Posterior vena cava (tissue), 2 donors: ENCODE measurements at regions not wholly inside any gene's neighbourhood (a gene's known extent, or its start where the extent isn't known, plus 50 kb on each side); places are given as distances from the start of the nearest gene placed in this dataset.
"Not testable (repeated sequence)": the region's sequence is repeated elsewhere in the genome, so short reads cannot be mapped to it uniquely, and the experiment has no call there.

Experiments
- DNase-seq: peaks from one replicate; pipeline ENCODE4 v3.0.0-alpha.2; 2020; ENCODE audit warnings: low spot score
- intact Hi-C, 2 donors: fragments of 100-400 bp; cut with DNase I; formaldehyde crosslinking; loops; one replicate each; pipeline versions ENCODE4 v1.14.1 to v1.14.2; 2022 to 2023
- donor health status: DM: yes; HTN: yes; CAD: no.
- donor health status: DM: yes; HTN: yes; CAD: no.

GRCh38 chr18:77329651-77330050, 80.0 kb downstream of the GALR1 start:
- DNase-seq = no peak
- intact Hi-C loops = loop anchor here in 1 of 2 donors (10.0 kb wide), 1 partner anchor 935 kb away; no protein-coding TSS in a partner anchor

DNA sequence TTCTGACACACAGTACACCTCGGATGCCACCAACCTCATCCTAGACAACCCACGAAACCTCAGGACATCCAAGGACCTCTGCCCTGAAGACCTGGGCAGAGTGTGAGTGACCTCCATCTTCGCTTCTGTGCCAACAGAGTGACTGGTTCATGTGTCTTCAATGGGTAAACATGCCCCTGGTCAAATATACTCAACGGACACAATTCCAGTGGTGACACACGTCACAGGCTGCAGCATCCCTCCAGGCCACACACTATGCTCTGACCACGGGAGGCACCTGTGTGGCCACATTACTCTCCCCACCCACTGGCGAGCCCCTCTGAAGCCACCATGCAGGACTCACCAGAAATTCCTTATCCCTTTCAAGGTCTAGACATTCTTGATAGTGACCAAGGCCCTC, 85.2 kb downstream of the GALR1 start:
- intact Hi-C loops = no loop called here

DNA sequence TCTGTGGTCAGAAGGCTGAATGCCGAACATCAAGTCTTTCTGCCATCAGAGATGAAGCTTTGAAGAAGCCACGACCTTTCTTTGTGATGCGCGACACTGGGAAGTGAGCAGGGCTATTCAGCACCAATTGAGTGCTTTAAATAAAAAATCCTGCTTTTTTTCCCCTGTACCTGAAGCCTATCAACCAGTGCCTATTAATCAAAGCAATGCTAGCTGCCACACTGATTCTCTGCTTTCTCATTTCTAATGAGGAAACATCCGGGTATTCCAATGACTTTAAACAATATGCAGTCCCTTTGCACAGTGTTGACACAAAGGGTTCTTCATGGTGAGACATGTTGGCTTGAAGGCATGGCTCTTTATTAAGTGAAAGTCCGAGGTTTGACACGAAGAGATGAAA, 88.0 kb downstream of the GALR1 start:
- intact Hi-C loops = no loop called here
- no peak for DNase-seq

More for the DNA sequence above, 85.2 kb downstream of the GALR1 start:
- no peak for DNase-seq

DNA sequence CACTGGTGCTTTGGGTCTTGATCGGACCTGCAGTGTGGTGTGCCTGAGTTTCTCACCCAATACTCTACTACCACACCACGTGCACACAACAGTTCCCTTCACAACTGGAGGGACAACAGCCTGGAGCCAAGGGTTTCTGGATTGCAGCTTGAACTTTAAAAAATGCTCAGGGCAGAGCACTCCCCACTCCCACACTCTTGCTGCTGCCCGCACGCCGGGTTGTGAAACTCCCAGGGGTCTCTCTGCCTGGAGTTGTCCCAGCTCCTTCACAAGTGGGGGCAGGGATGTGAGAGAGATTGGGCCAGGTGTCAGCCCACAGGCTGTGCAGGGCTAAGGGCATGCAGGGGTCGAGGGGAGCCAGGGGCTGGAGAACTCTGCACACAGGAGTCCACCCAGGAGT, 89.4 kb downstream of the GALR1 start:
- intact Hi-C loops = no loop called here
- DNase-seq = no peak

DNA sequence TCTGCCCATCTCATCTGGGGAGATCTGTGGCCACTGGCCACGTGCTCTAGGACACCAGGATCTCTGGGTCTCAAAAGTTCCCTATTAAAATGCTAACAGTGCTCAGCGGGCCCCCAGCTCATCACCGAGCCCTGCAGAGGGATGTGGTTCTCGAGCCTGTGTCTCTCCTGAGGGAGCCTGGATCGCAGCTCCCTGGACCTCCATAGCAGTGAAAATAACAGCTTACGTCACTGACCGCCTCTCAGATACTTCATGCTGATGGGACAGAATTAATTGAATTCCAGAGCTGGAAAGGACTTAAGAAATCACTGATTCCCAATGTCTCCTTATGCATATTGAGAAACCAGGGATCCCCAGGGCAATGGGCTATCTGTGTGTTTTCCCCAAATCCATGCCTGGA, 90.0 kb downstream of the GALR1 start:
- intact Hi-C loops = no loop called here
- no peak for DNase-seq

DNA sequence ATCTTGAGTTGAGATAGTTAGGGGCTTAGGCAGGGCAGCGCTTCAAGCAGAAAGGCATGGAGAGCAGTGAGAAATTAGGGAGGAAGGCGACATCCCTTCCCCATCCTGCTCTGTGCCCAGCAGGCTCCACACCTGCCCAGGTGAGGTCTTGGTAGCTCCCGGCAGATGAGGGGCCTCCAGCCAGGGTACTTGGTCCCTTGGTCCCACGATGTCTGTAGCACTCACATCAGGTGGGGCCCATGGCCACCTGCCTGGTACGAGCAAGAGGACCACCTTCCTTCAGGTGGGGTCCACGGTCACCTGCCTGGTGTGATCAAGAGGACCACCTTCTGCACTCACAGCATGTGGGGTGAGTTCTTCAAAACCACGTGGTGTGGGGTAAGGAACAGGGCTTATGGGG, 91.2 kb downstream of the GALR1 start:
- intact Hi-C loops = no loop called here
- no peak for DNase-seq

DNA sequence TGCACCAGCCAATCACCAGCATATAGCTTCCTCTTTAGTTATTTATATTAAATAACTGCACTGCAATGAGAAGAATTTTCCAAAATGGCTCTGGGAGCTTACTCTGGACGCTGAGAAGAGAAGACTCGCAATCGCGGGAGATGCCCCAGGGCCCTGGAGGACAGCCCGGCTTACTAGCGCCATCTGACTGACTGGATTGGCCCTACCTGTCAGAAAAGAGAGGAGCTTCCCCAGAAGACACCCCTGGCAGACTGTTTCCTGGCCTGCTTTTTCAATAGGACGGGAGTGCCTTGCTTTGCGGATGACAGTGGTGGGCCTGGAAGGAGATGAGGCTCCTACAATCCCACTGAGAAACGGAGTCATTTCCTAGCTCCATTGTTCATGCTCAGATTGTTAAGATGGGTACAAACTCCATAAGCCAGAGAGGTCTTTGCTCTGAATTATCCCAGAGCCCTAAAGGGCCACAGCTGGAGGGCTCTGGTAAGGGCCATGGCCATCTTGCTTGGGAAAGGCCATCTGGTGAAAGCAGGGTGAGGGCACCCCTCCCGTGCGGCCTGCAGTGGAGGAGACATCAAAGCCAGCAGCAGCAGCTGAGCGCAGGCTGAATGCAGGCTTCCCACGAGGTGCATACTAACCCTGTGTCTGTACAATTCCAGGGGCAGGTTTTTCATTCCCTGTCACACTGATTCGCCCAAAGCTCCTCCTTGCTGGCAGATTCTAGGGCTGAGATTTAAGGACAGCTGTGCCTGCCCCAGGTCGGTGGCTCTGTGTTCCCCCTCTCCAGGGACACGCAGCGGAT, 92.1 kb downstream of the GALR1 start:
- no peak for DNase-seq
- intact Hi-C loops = no loop called here

DNA sequence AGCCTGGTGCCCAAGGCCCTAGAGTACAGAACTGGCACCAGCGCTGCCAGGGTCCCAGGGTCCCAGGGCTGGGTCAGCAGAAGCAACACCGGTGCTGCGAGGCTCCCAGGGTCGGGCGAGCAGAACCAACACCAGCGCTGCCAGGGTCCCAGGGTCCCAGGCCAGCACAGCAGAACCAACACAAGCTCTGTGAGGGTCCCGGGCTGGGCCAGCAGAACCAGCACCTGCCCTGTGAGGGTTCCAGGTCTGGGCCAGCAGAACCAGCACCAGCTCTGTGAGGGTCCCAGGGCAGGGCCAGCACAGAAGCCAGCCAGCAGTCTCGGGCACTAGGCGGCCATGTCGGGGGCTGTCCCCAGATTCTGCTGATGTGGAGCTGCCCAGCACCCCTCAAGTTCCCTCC, 93.1 kb downstream of the GALR1 start:
- intact Hi-C loops = no loop called here
- DNase-seq = no peak

- DNase-seq = no peak
- intact Hi-C loops = no loop called here
Measured at GRCh38 chr18:77343846-77344510, 94.3 kb downstream of the GALR1 start.

- DNase-seq = no peak
- intact Hi-C loops = no loop called here
Measured at GRCh38 chr18:77344786-77345500, 95.3 kb downstream of the GALR1 start.

DNA sequence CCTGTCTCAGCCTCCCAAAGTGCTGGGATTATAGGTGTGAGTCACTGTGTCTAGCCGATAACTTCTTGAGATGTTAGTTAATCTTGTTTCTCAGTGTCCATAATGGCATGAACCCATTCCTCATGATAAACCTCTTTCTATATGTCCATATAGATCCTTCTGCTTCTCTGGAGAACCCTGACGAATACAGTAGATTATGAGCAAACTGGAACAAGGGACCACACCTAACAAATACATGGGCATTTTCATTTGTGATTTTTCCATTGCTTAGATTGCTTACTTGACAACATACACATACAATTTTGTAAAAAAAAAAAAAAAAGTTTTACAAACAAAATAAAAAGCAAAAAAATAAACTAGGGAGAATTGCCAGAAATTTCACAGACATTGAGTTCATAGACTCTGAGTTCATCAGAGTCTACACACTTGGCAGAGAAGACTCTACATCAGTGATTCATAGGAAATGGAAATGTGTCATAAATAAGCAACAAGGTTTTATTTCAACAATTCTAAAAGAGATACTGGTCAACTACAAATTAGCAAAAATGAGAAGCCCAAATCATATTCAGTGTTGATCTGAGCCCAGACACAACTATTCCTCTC, 96.7 kb downstream of the GALR1 start:
- intact Hi-C loops = no loop called here
- no peak for DNase-seq

- intact Hi-C loops, DNase-seq: not testable (repeated sequence)
Measured at GRCh38 chr18:77353349-77353748, 103.7 kb downstream of the GALR1 start.

- intact Hi-C loops = no loop called here
Measured at GRCh38 chr18:77359561-77360314, 110.1 kb downstream of the GALR1 start.

GRCh38 chr18:77360315-77361190, 110.9 kb downstream of the GALR1 start:
- intact Hi-C loops = no loop called here
- DNase-seq = no peak

More at GRCh38 chr18:77359561-77360314, 110.1 kb downstream of the GALR1 start:
- no peak for DNase-seq

- no peak for DNase-seq
- intact Hi-C loops = no loop called here
Measured at GRCh38 chr18:77361382-77361781, 111.7 kb downstream of the GALR1 start.

DNA sequence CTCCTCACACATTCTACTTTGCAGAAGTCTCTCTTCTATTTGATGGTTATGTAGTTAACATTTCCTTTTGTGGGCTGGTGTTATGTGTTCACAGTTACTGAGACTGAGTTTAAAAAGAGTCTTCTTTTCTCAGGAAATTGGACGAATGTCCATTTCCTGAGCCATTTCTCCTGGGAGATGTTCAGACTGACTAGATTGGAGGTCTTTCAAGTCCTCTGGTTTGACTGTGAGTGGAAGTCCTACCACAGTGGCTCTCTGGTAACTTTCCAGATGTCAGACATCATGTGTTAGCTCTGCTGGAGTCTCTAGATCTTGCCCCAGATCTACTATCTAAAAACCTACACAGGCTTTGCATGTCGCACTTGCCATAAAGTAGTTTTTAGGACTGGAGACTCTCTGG, 116.0 kb downstream of the GALR1 start:
- no peak for DNase-seq
- intact Hi-C loops = no loop called here

DNA sequence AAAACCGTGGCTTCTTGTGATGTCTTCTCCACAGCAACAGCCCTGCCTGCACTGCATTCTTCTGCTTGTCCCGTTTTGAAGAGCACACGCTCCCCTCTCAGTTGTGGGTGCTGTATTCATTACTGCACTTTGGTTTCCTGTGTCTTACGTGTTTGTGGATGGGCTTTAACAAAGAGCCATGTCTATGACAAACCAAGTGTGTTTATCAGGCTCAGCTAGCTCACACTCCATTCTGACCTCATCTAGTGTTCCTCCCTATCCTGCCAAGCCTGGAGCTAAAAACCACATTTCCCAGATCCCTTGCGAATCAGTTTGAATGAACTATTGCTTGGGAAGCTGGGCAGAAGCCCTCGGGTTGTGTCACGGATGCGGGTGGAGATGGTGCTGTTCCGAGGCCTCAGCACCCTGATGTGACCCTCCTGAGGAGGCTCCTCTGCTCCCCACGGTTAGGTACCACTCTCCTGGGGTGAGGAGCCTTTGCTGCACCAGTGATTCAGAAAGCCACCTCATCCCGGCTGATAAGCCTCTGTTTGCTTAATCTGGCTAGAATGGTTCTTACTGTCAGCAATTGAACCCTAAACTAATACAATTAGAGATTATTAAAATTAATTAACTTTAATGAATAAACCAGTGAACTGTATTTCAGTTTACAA, 116.5 kb downstream of the GALR1 start:
- intact Hi-C loops = no loop called here
- DNase-seq = no peak
